ENCODE measurements at regions not wholly inside any gene's neighbourhood (a gene's known extent, or its start where the extent isn't known, plus 50 kb on each side); places are given as distances from the start of the nearest gene placed in this dataset.

- no peak for DNase-seq (ENCODE audit: insufficient read length, low spot score, missing footprints)
- no peak overlapping the region for H3K4me3 ChIP-seq (ENCODE audit: insufficient read depth, low read length)
- H3K27ac ChIP-seq (ENCODE audit: low read depth, low read length) = no peak overlapping the region
- no peaks in the 10 kb centered on the region for H3K27me3 ChIP-seq (ENCODE audit: insufficient read depth, low read length)
- H3K9me3 ChIP-seq (ENCODE audit: low read depth, low read length) = peaks cover 2% of the 10 kb centered on the region
- peaks cover 10% of the 10 kb centered on the region for H3K4me1 ChIP-seq (ENCODE audit: insufficient read depth, low read length)
- H3K36me3 ChIP-seq (ENCODE audit: insufficient read depth, low read length) = no peaks in the 10 kb centered on the region
- H2AFZ ChIP-seq (ENCODE audit: low read length) = no peak overlapping the region
- no peak for TF ChIP-seq CTCF (IDR thresholded peaks at IDR 0.05; ENCODE audit: extremely low read depth, low read depth, low read length)
- H4K20me1 ChIP-seq (ENCODE audit: insufficient read depth, low read length) = no peaks in the 10 kb centered on the region
- H3K4me2 ChIP-seq (ENCODE audit: insufficient read depth, low read length) = no peak overlapping the region
- no peaks in the 10 kb centered on the region for H3K79me2 ChIP-seq (ENCODE audit: insufficient read depth, low read length)
Observed at GRCh38 chr2:12034382-12034781, 287.9 kb downstream of the LPIN1 start.

GRCh38 chr2:12035029-12035720 lies 288.7 kb downstream of the LPIN1 start:
- H3K9me3 ChIP-seq (ENCODE audit: low read depth, low read length) = peaks cover 5% of the 10 kb centered on the region
- peaks cover 10% of the 10 kb centered on the region for H3K4me1 ChIP-seq (ENCODE audit: insufficient read depth, low read length)
- H3K36me3 ChIP-seq (ENCODE audit: insufficient read depth, low read length) = no peaks in the 10 kb centered on the region
- no peak for TF ChIP-seq CTCF (IDR thresholded peaks at IDR 0.05; ENCODE audit: extremely low read depth, low read depth, low read length)
- DNase-seq (ENCODE audit: insufficient read length, low spot score, missing footprints) = no peak
- H3K4me3 ChIP-seq (ENCODE audit: insufficient read depth, low read length) = no peak overlapping the region
- no peak overlapping the region for H3K4me2 ChIP-seq (ENCODE audit: insufficient read depth, low read length)
- no peaks in the 10 kb centered on the region for H4K20me1 ChIP-seq (ENCODE audit: insufficient read depth, low read length)
- no peaks in the 10 kb centered on the region for H3K79me2 ChIP-seq (ENCODE audit: insufficient read depth, low read length)
- H3K27me3 ChIP-seq (ENCODE audit: insufficient read depth, low read length) = no peaks in the 10 kb centered on the region
- H2AFZ ChIP-seq (ENCODE audit: low read length) = peak overlapping the region; percentile 1
- no peak overlapping the region for H3K27ac ChIP-seq (ENCODE audit: low read depth, low read length)

GRCh38 chr2:12035956-12036639 lies 289.7 kb downstream of the LPIN1 start:
- H2AFZ ChIP-seq (ENCODE audit: low read length) = no peak overlapping the region
- no peaks in the 10 kb centered on the region for H4K20me1 ChIP-seq (ENCODE audit: insufficient read depth, low read length)
- H3K4me2 ChIP-seq (ENCODE audit: insufficient read depth, low read length) = no peak overlapping the region
- H3K9me3 ChIP-seq (ENCODE audit: low read depth, low read length) = peaks cover 5% of the 10 kb centered on the region
- H3K27ac ChIP-seq (ENCODE audit: low read depth, low read length) = no peak overlapping the region
- H3K36me3 ChIP-seq (ENCODE audit: insufficient read depth, low read length) = no peaks in the 10 kb centered on the region
- H3K79me2 ChIP-seq (ENCODE audit: insufficient read depth, low read length) = no peaks in the 10 kb centered on the region
- no peak for TF ChIP-seq CTCF (IDR thresholded peaks at IDR 0.05; ENCODE audit: extremely low read depth, low read depth, low read length)
- peak; percentile 66 for DNase-seq (ENCODE audit: insufficient read length, low spot score, missing footprints)
- no peak overlapping the region for H3K4me3 ChIP-seq (ENCODE audit: insufficient read depth, low read length)
- peaks cover 10% of the 10 kb centered on the region for H3K4me1 ChIP-seq (ENCODE audit: insufficient read depth, low read length)
- no peaks in the 10 kb centered on the region for H3K27me3 ChIP-seq (ENCODE audit: insufficient read depth, low read length)

GRCh38 chr2:12036640-12036983 lies 290.2 kb downstream of the LPIN1 start:
- H2AFZ ChIP-seq (ENCODE audit: low read length) = no peak overlapping the region
- no peak for TF ChIP-seq CTCF (IDR thresholded peaks at IDR 0.05; ENCODE audit: extremely low read depth, low read depth, low read length)
- DNase-seq (ENCODE audit: insufficient read length, low spot score, missing footprints) = no peak
- peaks cover 10% of the 10 kb centered on the region for H3K4me1 ChIP-seq (ENCODE audit: insufficient read depth, low read length)
- H3K4me2 ChIP-seq (ENCODE audit: insufficient read depth, low read length) = no peak overlapping the region
- no peaks in the 10 kb centered on the region for H3K27me3 ChIP-seq (ENCODE audit: insufficient read depth, low read length)
- H3K9me3 ChIP-seq (ENCODE audit: low read depth, low read length) = peaks cover 5% of the 10 kb centered on the region
- H4K20me1 ChIP-seq (ENCODE audit: insufficient read depth, low read length) = no peaks in the 10 kb centered on the region
- H3K4me3 ChIP-seq (ENCODE audit: insufficient read depth, low read length) = no peak overlapping the region
- H3K27ac ChIP-seq (ENCODE audit: low read depth, low read length) = no peak overlapping the region
- H3K36me3 ChIP-seq (ENCODE audit: insufficient read depth, low read length) = no peaks in the 10 kb centered on the region
- H3K79me2 ChIP-seq (ENCODE audit: insufficient read depth, low read length) = no peaks in the 10 kb centered on the region
